ENCODE measurements at regions not wholly inside any gene's neighbourhood (a gene's known extent, or its start where the extent isn't known, plus 50 kb on each side); places are given as distances from the start of the nearest gene placed in this dataset.

GRCh38 chr7:46660402-46660980, 739.4 kb upstream of the IGFBP3 start:
- no peak for TF ChIP-seq CTCF (IDR thresholded peaks at IDR 0.05)
- no peak for TF ChIP-seq POLR2A (IDR thresholded peaks at IDR 0.05)

Data from thyroid gland (tissue), 4 donors.